ENCODE measurements at regions not wholly inside any gene's neighbourhood (a gene's known extent, or its start where the extent isn't known, plus 50 kb on each side); places are given as distances from the start of the nearest gene placed in this dataset.

- no peaks in the 10 kb centered on the region for H3K36me3 ChIP-seq
- intact Hi-C loops (cut with DNase I): no loop called here
- no peak overlapping the region for H3K4me3 ChIP-seq
- H3K27ac ChIP-seq: no peak overlapping the region
- ATAC-seq (no peak), DNase-seq (no peak)
- H3K27me3 ChIP-seq: peaks cover 15% of the 10 kb centered on the region
- no peak for TF ChIP-seq CTCF (IDR thresholded peaks at IDR 0.05)
- H3K9me3 ChIP-seq: no peaks in the 10 kb centered on the region
- H3K4me1 ChIP-seq: no peaks in the 10 kb centered on the region
Observed at GRCh38 chr3:184486614-184487013, 75.0 kb upstream of the EPHB3 start.

GRCh38 chr3:184488577-184488976 lies 73.0 kb upstream of the EPHB3 start:
- intact Hi-C loops (cut with DNase I): no loop called here
- DNase-seq (no peak), ATAC-seq (no peak)
- Histone ChIP-seq H3K4me1 (no peaks in the 10 kb centered on the region), H3K9me3 (no peaks in the 10 kb centered on the region), H3K36me3 (no peaks in the 10 kb centered on the region), H3K4me3 (no peak overlapping the region), H3K27ac (no peak overlapping the region), H3K27me3 (peaks cover 16% of the 10 kb centered on the region)
- no peak for TF ChIP-seq CTCF (IDR thresholded peaks at IDR 0.05)

- intact Hi-C loops (cut with DNase I): no loop called here
- H3K27ac ChIP-seq: no peak overlapping the region
- no peaks in the 10 kb centered on the region for H3K36me3 ChIP-seq
- no peak for TF ChIP-seq CTCF (IDR thresholded peaks at IDR 0.05)
- H3K4me1 ChIP-seq: no peaks in the 10 kb centered on the region
- H3K4me3 ChIP-seq: no peak overlapping the region
- H3K9me3 ChIP-seq: no peaks in the 10 kb centered on the region
- DNase-seq: no peak
- ATAC-seq: no peak
- peaks cover 22% of the 10 kb centered on the region for H3K27me3 ChIP-seq
Observed at GRCh38 chr3:184489268-184489841, 72.2 kb upstream of the EPHB3 start.

- peak overlapping the region; percentile 70 for H3K27ac ChIP-seq
- intact Hi-C loops (cut with DNase I): no loop called here
- H3K4me1 ChIP-seq: no peaks in the 10 kb centered on the region
- H3K9me3 ChIP-seq: no peaks in the 10 kb centered on the region
- H3K36me3 ChIP-seq: no peaks in the 10 kb centered on the region
- TF ChIP-seq CTCF (IDR thresholded peaks at IDR 0.05): no peak
- peaks cover 27% of the 10 kb centered on the region for H3K27me3 ChIP-seq
- ATAC-seq (peak; percentile 91), DNase-seq (peak; percentile 74)
- peak overlapping the region; percentile 35 for H3K4me3 ChIP-seq
Observed at GRCh38 chr3:184491011-184491576, 70.5 kb upstream of the EPHB3 start.

- peak; percentile 72 for DNase-seq
- Histone ChIP-seq H3K36me3 (no peaks in the 10 kb centered on the region), H3K4me3 (peak overlapping the region; percentile 35), H3K27me3 (peaks cover 27% of the 10 kb centered on the region), H3K9me3 (no peaks in the 10 kb centered on the region), H3K27ac (no peak overlapping the region), H3K4me1 (no peaks in the 10 kb centered on the region)
- intact Hi-C loops (cut with DNase I): no loop called here
- peak; percentile 61 for ATAC-seq
- TF ChIP-seq CTCF (IDR thresholded peaks at IDR 0.05): no peak
Observed at GRCh38 chr3:184491867-184492615, 69.5 kb upstream of the EPHB3 start.
